ENCODE measurements at regions not wholly inside any gene's neighbourhood (a gene's known extent, or its start where the extent isn't known, plus 50 kb on each side); places are given as distances from the start of the nearest gene placed in this dataset.

- no peak for DNase-seq
These were observed 64.4 kb upstream of the HRH1 start for GRCh38 chr3:11089931-11090330.

- DNase-seq = no peak
These were observed 63.7 kb upstream of the HRH1 start for GRCh38 chr3:11090551-11090950.

GRCh38 chr3:11091088-11091590 lies 63.2 kb upstream of the HRH1 start:
- no peak for DNase-seq

DNA sequence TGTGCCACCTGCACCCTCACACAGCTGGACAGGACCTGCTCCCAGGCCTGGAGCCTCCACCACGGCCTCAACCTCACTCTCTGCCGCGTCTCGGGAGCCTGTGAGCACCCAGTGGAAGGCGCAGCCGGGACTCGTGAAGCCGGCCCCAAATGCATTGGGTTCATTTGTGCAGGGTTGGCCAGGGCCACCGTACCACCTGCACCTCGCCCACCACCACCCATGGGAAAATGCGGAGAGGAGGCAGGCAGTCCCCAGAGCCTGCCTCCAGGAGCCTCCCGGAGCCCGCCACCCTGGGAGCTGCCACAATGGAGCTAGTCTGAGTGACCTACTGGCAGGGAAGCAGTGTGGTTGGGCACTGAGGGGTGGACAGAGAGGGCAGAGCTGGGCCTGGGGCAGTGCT lies 62.5 kb upstream of the HRH1 start:
- DNase-seq = no peak

DNA sequence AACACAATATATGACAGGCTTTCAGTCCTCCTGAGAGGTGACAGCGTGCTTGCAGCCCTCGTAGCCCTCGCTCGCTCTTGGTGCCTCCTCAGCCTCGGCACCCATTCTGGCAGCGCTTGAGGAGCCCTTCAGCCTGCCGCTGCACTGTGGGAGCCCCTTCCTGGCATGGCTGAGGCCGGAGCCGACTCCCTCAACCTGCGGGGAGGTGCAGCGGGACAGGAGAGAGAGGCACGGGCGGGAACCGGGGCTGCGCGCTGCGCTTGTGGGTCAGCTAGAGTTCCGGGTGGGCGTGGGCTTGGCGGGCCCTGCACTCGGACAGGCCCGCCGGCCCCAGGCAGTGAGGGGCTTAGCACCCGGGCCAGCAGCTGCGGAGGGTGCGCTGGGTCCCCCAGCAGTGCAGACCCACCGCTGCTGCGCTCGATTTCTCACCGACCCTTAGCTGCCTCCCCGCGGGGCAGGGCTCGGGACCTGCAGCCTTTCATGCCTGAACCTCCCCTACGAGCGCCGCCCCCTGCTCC lies 60.4 kb upstream of the HRH1 start:
- no peak for DNase-seq

GRCh38 chr3:11095932-11096265 lies 58.4 kb upstream of the HRH1 start:
- no peak for DNase-seq

DNA sequence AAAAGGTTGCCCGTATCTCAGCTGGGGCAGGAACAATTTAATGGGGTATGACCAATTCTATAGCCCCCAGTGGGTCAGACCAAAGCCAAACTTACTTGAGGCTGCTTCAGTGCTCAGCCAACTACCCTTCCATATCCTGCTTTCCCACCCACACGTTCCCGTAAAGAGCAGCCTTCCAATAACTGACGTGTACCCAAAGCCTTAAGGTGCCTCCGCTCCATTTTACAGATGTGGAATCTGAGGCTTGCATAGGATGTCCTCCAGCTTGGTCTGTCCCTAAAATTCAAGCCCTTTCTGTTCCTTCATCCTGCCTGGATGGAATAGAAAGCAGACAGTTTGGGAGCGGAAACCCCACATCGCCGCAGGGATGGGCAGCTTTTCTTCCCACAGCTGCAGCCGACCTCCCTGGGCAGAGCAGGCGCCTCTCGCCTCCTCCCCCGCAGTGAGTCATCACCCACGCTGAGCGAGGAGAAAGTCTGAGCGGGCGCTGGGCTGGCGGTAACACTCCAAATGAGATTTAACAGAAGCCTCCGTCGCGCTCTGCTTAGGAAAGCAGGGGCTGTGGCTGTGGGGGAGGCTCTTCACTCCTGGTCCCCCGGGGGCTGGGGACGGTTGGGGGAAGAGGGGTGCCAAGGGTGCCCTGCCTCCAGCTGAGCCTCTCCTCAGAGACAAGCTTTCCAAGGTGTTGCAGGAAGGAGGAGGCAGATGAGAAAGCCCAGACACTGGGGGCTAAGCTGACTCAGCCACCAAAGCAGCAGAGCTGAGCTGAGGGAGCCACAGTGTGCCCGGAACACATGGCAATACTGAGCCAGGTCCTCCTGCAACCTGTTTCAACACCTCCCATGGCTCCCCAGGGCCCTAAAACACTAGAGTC lies 57.8 kb upstream of the HRH1 start:
- peak; percentile 57 for DNase-seq

GRCh38 chr3:11099306-11099705 lies 55.0 kb upstream of the HRH1 start:
- no peak for DNase-seq

Data from activated CD4-positive, CD25-positive, alpha-beta regulatory T cell treated with anti-CD3 and anti-CD28 coated beads, Interleukin-2, amount 50 U/mL, for 72 hours (primary cell).